PC-3 (cell line): ENCODE measurements at regions not wholly inside any gene's neighbourhood (a gene's known extent, or its start where the extent isn't known, plus 50 kb on each side); places are given as distances from the start of the nearest gene placed in this dataset.

Experiments
- ATAC-seq: fragments of 200-7000 bp; cut with Tn5 transposase; 2 replicates; pipeline ENCODE4 v1.9.1; 2020; ENCODE audit warnings: mild to moderate bottlenecking, moderate library complexity
- BruUV-seq: library from RNA; stranded (reverse); fragments of 400-500 nt; replicated peaks from 2 replicates; lab custom pipeline; 2021; lab: Mats Ljungman, UMichigan
- CTCF ChIA-PET: fragments of 300-600 bp; sonication (Branson Sonifier 250); formaldehyde crosslinking; loops from one replicate; lab custom pipeline; 2022; ENCODE audit warnings: antibody characterized with exemption; lab: Charles Lee
- POLR2A ChIA-PET: fragments of 300-600 bp; sonication (Branson Sonifier 250); formaldehyde crosslinking; loops from one replicate; lab custom pipeline; 2022; ENCODE audit warnings: antibody characterized with exemption; ENCODE audit not compliant: unreplicated experiment; lab: Charles Lee
- DNase-seq: peaks from one replicate; pipeline ENCODE4 v3.0.0-alpha.2; 2015
- H2AFZ ChIP-seq: fragments of 300-600 bp; sonication (generic); 2 replicates; pipeline ENCODE4 v1.6.0; 2016; ENCODE audit warnings: antibody characterized with exemption, low read length
- H3F3A ChIP-seq: fragments of 300-600 bp; sonication (generic); one replicate; pipeline ENCODE4 v1.6.0; 2017; ENCODE audit warnings: antibody characterized with exemption, low read length, control low read depth, mild to moderate bottlenecking; ENCODE audit not compliant: unreplicated experiment
- H3K27ac ChIP-seq: fragments of 300-600 bp; sonication (generic); 2 replicates; pipeline ENCODE4 v1.5.1; 2016; ENCODE audit warnings: mild to moderate bottlenecking, low read length
- H3K27me3 ChIP-seq: fragments of 300-600 bp; sonication (generic); 2 replicates; pipeline ENCODE4 v1.6.1; 2016; ENCODE audit warnings: low read length, mixed read lengths
- H3K36me3 ChIP-seq: fragments of 300-600 bp; sonication (generic); 2 replicates; pipeline ENCODE4 v1.6.1; 2016; ENCODE audit warnings: low read depth, mixed run types, low read length, mixed read lengths
- H3K4me1 ChIP-seq: fragments of 300-600 bp; sonication (generic); 2 replicates; pipeline ENCODE4 v1.5.1; 2016; ENCODE audit warnings: low read length; ENCODE audit not compliant: insufficient read depth
- H3K4me2 ChIP-seq: fragments of 300-600 bp; sonication (generic); 2 replicates; pipeline ENCODE4 v1.6.0; 2016; ENCODE audit warnings: low read length
- H3K4me3 ChIP-seq: fragments of 300-600 bp; sonication (generic); 2 replicates; pipeline ENCODE4 v1.5.1; 2016; ENCODE audit warnings: mild to moderate bottlenecking, low read length, mixed read lengths
- H3K79me2 ChIP-seq: fragments of 300-600 bp; sonication (generic); 2 replicates; pipeline ENCODE4 v1.6.1; 2017; ENCODE audit warnings: low read length, mixed read lengths
- H3K9ac ChIP-seq: fragments of 300-600 bp; sonication (generic); 2 replicates; pipeline ENCODE4 v1.6.0; 2016; ENCODE audit warnings: mild to moderate bottlenecking, low read length
- H3K9me2 ChIP-seq: fragments of 300-600 bp; sonication (generic); replicated peaks from 2 replicates; pipeline ENCODE4 v1.6.1; 2016; ENCODE audit warnings: mixed run types, low read length, mixed read lengths
- H3K9me3 ChIP-seq: fragments of 300-600 bp; sonication (generic); 2 replicates; pipeline ENCODE4 v1.6.1; 2016; ENCODE audit warnings: low read length, mixed read lengths
- H4K20me1 ChIP-seq: fragments of 300-600 bp; sonication (generic); 2 replicates; pipeline ENCODE4 v1.6.1; 2016; ENCODE audit warnings: low read length, mixed read lengths
- CTCF ChIP-seq: fragments of 300-600 bp; sonication (generic); conservative IDR thresholded peaks from 2 replicates; pipeline ENCODE4 v1.5.1; 2017; ENCODE audit warnings: antibody characterized with exemption, low read depth, mild to moderate bottlenecking, low read length
- EZH2 ChIP-seq: fragments of 300-600 bp; sonication (generic); IDR thresholded peaks from one replicate; pipeline ENCODE4 v1.6.1; 2017; ENCODE audit warnings: antibody characterized with exemption, mild to moderate bottlenecking, low read length; ENCODE audit not compliant: unreplicated experiment
- EZH2phosphoT487 ChIP-seq: fragments of 300-600 bp; sonication (generic); IDR thresholded peaks from 2 replicates; pipeline ENCODE4 v1.6.1; 2018; ENCODE audit warnings: mild to moderate bottlenecking, antibody characterized with exemption, low read length, borderline replicate concordance
- intact Hi-C: fragments of 100-400 bp; cut with micrococcal nuclease; formaldehyde crosslinking; loops from 2 replicates; pipeline ENCODE4 v1.9.0; 2023

GRCh38 chr2:153575171-153575853 lies 96.8 kb upstream of the RPRM start:
- Histone ChIP-seq H2AFZ (no peak overlapping the region), H3K4me2 (no peak overlapping the region), H3F3A (no peaks in the 10 kb centered on the region), H3K4me3 (no peak overlapping the region), H3K9me2 (no peaks in the 10 kb centered on the region), H3K9ac (no peak overlapping the region), H3K27ac (no peak overlapping the region), H4K20me1 (no peaks in the 10 kb centered on the region), H3K4me1 (no peaks in the 10 kb centered on the region), H3K9me3 (no peaks in the 10 kb centered on the region), H3K36me3 (no peaks in the 10 kb centered on the region), H3K27me3 (no peaks in the 10 kb centered on the region), H3K79me2 (0 out of 2 replicates have a peak, but pooled peaks cover 6% of the 10 kb centered on the region)
- TF ChIP-seq CTCF: peak; percentile 28; the same call in 1 of the 2 replicates
- TF ChIP-seq EZH2: no peak
- intact Hi-C loops: no loop called here
- no TSS peak for BruUV-seq
- DNase-seq: no peak
- ChIA-PET CTCF (no interaction called here), POLR2A (no interaction called here)
- ATAC-seq: no peak

GRCh38 chr2:153584244-153584643 lies 105.7 kb upstream of the RPRM start:
- H3K9ac ChIP-seq: no peak overlapping the region
- H3K79me2 ChIP-seq: peaks cover 50% of the 10 kb centered on the region
- H3K27me3 ChIP-seq: no peaks in the 10 kb centered on the region
- intact Hi-C loops: no loop called here
- H3K4me2 ChIP-seq: no peak overlapping the region
- no peaks in the 10 kb centered on the region for H3F3A ChIP-seq
- ATAC-seq (no peak), DNase-seq (no peak)
- H3K9me3 ChIP-seq: peaks cover 20% of the 10 kb centered on the region
- H3K27ac ChIP-seq: no peak overlapping the region
- H3K4me3 ChIP-seq: no peak overlapping the region
- no TSS peak for BruUV-seq
- H3K9me2 ChIP-seq: no peaks in the 10 kb centered on the region
- no peaks in the 10 kb centered on the region for H3K4me1 ChIP-seq
- no peaks in the 10 kb centered on the region for H4K20me1 ChIP-seq
- TF ChIP-seq EZH2: no peak
- peak; percentile 24; the same call in 1 of the 2 replicates for TF ChIP-seq CTCF
- CTCF ChIA-PET: no interaction called here
- H3K36me3 ChIP-seq: peaks cover 20% of the 10 kb centered on the region
- H2AFZ ChIP-seq: no peak overlapping the region
- POLR2A ChIA-PET: no interaction called here

DNA sequence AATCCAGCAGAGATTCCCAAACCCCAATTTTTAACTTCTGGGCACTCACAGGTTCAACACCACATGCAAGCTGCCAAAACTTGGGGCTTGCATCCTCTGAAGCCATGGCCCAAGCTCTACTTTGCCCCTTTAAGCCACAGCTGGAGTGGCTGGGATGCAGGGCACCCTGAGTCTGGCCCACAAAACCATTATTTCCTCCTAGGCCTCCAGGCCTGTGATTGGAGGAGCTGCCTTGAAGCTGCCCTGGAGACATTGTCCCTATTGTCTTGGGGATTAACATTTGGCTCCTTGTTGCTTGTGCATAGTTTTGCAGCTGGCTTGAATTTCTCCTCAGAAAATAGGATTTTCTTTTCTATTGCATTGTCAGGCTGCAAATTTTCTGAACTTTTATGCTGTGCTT lies 109.8 kb upstream of the RPRM start:
- Histone ChIP-seq H3K36me3 (peaks cover 38% of the 10 kb centered on the region), H3K27ac (no peak overlapping the region), H3F3A (no peaks in the 10 kb centered on the region), H3K4me3 (no peak overlapping the region), H3K4me1 (peaks cover under 1% of the 10 kb centered on the region), H3K9me3 (peaks cover 36% of the 10 kb centered on the region), H3K79me2 (peaks cover 79% of the 10 kb centered on the region), H3K27me3 (no peaks in the 10 kb centered on the region), H3K4me2 (no peak overlapping the region), H2AFZ (no peak overlapping the region), H3K9me2 (no peaks in the 10 kb centered on the region), H3K9ac (no peak overlapping the region), H4K20me1 (no peaks in the 10 kb centered on the region)
- ChIA-PET POLR2A (no interaction called here), CTCF (no interaction called here)
- intact Hi-C loops: no loop called here
- no peak for TF ChIP-seq EZH2
- no peak for TF ChIP-seq EZH2phosphoT487
- no peak for TF ChIP-seq CTCF
- no peak for ATAC-seq
- no TSS peak for BruUV-seq
- no peak for DNase-seq
